Sigmoid colon (tissue), 4 donors: ENCODE measurements at regions not wholly inside any gene's neighbourhood (a gene's known extent, or its start where the extent isn't known, plus 50 kb on each side); places are given as distances from the start of the nearest gene placed in this dataset.

Experiments used
- CTCF ChIP-seq, 4 experiments: fragments of 450-650 bp in 3 of 4; fragments of 200-600 bp in 1 of 4; IDR thresholded peaks; one replicate each; pipeline ENCODE4 v1.5.1; 2016 to 2019; ENCODE audit warnings: antibody characterized with exemption in 4 of 4, mild to moderate bottlenecking in 3 of 4, moderate library complexity in 2 of 4
- EP300 ChIP-seq, 4 donors: sonication (generic); formaldehyde crosslinking; IDR thresholded peaks; one replicate each; pipeline ENCODE4 v1.6.1; 2017; ENCODE audit warnings: antibody characterized with exemption in 4 of 4
- POLR2A ChIP-seq, 2 donors: fragments of 450-650 bp; IDR thresholded peaks; one replicate each; pipeline ENCODE4 v1.6.1; 2016; ENCODE audit warnings: antibody characterized with exemption in 2 of 2, mild to moderate bottlenecking in 2 of 2, moderate library complexity in 2 of 2
- POLR2AphosphoS5 ChIP-seq, 4 donors: sonication (generic); formaldehyde crosslinking; IDR thresholded peaks; one replicate each; pipeline ENCODE4 v1.6.1; 2017; ENCODE audit warnings: antibody characterized with exemption in 4 of 4

- TF ChIP-seq POLR2AphosphoS5 (IDR thresholded peaks at IDR 0.05) (no peak), EP300 (IDR thresholded peaks at IDR 0.05) (no peak), CTCF (IDR thresholded peaks at IDR 0.05) (no peak), POLR2A (IDR thresholded peaks at IDR 0.05) (no peak)
These were observed 178.8 kb upstream of the BMPER start for GRCh38 chr7:33726582-33726981.
